GM21367 (cell line): ENCODE measurements at regions not wholly inside any gene's neighbourhood (a gene's known extent, or its start where the extent isn't known, plus 50 kb on each side); places are given as distances from the start of the nearest gene placed in this dataset.
"Not testable (repeated sequence)": the region's sequence is repeated elsewhere in the genome, so short reads cannot be mapped to it uniquely, and the experiment has no call there.

Source experiments
- ATAC-seq: cut with Tn5 transposase; IDR thresholded peaks from one replicate; pipeline ENCODE4 v1.9.1; 2021; ENCODE audit not compliant: unreplicated experiment

DNA sequence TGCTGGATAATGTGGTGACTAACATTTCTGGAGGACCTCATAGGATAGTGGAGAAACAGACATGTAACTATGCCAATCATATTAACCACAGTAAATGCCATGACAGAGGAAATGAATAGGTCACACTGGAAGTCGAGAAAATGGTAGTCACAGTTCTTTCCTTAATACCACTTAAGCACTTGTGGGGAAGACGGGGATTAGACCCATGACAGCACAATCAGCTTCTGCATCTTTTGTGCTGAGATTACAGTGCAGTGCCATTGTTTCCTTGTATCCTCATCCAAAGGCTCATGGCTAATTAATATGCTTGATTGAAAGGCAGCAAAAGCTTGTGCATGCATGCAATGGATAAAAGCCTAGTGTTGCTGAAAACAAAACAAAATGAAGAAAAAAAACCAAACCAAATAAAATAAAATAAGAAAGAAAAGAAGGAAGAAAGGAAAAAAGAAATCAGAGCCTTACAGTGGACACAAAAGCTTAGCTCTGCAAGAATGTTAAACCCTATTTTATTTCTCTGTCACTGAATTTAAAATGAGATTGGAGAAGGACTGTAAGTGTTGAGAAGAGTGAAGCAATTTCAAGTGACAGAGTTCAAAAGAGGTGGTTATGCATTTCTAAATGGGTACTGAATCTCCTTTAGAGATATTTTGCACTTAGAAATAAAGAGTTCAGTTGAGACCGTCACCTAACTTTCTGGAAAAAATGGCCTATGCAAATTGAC lies 1011.9 kb downstream of the CDH8 start:
- no peak for ATAC-seq

DNA sequence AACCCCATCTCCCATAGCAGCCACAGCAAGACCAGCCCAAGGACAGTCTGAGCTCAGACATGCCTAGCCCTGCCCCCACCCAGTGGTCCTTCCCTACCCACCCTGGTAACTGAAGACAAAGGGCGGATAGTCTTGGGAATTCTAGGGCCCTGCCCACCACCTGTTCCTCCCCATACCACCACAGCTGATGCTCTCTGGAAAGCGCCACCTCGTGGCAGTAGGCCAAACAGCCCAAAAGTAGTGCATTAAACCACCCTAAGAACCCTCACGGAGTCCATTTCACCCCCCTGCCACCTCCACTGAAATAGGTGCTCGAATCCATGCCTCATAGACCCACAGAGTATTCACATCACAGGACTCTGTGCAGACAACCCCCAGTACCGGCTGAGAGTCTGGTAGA lies 1021.4 kb downstream of the CDH8 start:
- ATAC-seq, result no peak

DNA sequence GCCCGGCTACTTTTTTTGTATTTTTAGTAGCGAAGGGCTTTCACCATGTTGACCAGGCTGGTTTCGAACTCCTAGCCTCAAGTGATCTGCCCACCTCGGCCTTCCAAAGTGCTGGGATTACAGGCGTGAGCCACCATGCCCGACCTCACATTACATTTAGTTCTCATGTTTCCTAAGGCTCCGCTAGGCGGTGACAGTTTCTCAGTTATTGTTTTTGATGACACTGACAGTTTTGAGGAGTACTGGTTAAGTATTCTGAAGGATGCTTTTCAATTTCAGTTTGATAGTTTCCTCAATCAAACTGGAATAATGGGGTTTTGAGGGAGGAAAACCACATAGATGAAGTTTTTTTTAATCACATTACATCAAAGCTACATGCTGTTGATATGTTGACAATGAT lies 1028.5 kb downstream of the CDH8 start:
- ATAC-seq, result no peak

DNA sequence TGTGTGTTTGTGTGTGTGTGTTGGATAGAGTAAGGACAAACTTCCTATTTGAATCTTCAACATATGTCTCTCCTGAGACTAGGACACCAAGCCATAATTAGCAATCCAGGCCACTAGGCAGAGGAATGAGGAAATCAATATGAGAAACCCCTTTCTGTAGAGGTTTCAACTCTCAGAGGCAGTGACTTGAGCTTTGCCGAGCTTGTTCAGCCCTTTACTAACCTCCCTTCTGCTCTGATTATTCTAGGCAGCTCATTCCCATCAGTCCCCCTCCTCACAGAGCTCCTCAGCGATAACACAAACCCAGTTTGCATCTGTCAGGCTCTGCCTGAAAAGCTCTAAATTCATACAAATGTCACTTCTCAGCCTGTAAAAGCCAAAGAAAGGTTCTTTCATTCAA lies 1030.3 kb downstream of the CDH8 start:
- no peak for ATAC-seq

DNA sequence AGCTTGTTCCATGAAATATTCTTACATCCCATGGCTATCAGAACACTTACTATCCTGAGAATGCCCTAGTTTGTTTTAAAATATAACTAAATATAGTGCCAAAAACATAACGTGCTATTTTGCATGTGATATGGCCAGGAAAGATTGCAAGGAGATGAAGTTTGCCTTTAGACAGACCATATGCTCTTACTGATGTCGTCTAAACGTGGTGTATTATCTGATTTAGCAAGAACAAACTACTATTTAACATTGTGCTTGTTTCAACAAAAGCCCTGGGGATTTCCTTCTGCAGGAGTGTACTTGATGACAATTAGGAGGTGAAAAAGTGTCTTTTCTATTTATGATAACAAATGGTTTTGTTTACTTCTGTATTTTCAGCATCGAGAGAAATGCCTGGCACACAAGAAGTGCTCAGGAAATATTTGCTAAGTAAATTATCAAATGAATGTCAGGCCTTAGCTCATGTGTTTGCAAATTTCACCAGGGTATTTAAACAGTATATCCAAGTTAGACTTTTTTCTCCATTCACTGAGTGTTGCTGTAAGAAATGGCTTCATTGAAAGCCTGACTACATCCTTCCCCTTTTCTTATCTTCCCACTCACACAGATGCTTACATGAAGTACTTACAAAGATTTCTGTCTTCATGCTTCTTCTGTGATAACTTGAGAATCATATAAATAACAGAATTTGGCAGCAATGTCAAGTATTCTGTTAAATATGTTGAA lies 1033.6 kb downstream of the CDH8 start:
- no peak for ATAC-seq

DNA sequence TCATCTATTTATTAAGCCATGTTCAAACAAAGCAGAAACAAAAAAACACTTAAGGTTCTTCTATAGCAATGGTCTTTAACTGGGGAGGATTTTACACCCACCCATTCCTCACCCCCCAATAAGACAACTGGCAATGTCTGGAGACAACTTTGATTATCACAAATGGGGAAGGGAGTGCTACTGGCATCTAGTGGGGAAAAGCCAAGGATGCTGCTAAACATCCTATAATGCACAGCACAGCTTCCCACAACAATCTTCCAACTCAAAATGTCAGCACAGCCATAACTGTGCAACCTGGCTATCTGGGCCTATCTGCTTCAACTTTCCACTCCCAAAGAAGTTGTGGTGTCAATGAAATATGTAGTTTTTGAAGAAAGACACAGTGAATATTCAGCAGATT lies 1044.4 kb downstream of the CDH8 start:
- ATAC-seq, result no peak

DNA sequence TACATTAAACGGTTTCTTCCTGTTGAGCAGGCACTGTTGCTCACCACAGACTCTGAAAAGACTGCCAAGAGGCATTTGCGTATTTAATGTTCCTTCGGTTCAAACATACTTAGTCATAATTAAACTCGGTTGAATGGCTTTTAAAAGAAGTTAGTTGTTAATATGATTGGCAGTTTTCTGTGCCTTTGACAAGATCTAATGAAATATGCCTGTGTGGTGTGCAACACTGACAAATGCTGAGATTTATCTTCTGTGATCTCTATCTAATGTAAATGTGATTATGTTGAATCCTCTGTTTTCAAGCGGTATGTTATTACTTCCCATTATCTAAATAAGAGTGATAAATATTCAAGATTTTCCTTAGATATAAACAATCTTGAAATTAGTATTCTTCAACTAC lies 1046.6 kb downstream of the CDH8 start:
- ATAC-seq, result no peak

DNA sequence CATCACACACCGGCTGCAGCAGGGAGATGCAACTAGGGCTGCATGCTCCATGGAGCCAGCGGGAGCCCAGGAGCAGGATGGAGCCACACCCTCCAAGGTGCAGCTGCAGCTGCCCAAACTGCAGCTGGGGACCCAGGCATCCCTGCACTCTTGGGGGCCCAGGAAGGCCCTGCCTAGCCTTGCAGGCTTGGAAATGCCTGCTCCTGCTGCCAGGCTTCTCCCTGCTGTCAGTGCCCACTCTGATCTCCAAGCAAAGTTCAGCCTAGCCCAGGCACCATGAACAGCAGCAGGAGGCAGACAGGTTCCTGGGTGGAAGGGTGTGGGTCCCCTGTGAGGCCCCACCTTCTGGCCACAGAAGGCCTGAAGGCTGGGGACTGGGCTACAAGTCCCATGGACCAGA lies 1057.1 kb downstream of the CDH8 start:
- no peak for ATAC-seq

DNA sequence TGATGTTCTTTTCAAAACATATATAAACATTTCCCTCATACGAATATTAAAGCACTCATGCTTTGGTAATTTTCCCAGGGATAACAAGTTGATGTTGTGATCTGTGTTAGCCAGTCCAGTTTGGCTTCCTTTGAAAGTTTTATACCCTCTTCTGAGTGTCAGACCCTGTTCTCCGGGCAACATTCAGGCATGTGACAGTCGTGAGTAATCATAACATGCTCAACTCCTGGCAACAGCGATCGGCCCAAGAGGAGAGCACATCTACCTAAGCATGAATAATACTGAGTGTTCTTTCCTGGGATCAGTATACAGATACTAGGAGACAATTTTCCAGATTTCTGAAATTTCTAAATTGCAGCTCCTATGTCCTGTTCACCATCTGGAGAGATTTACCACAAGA lies 1086.4 kb downstream of the CDH8 start:
- no peak for ATAC-seq

DNA sequence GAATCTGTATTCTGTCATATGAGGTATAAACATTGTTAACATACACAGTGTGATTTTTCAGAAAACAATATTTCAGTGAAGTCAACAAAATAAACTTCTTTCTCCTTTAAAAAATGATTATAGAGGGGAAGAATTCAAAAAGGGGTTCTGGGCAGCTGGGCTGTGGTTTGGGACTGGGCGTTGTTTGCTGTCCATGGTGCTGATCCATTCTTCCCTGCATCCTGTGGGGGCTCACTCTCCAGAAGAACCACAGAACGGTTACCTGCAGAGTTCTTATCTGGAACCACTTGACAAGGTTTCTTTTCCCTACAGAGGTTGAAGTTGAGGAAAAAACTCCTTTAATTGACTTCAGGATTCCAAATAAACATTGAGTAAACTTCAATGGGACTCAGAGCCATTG lies 1091.0 kb downstream of the CDH8 start:
- ATAC-seq, result no peak

DNA sequence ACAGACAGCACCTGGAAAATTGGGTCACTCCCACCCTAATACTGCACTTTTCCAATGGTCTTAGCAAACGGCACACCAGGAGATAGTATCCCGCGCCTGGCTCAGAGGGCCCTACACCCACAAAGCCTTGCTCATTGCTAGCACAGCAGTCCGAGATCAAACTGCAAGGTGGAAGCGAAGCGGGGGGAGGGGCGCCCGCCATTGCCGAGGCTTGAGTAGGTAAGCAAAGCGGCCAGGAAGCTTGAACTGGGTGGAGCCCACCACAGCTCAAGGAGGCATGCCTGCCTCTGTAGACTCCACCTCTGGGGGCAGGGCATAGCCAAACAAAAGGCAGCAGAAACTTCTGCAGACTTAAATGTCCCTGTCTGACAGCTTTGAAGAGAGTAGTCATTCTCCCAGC lies 1100.0 kb downstream of the CDH8 start:
- ATAC-seq, result not testable (repeated sequence)

DNA sequence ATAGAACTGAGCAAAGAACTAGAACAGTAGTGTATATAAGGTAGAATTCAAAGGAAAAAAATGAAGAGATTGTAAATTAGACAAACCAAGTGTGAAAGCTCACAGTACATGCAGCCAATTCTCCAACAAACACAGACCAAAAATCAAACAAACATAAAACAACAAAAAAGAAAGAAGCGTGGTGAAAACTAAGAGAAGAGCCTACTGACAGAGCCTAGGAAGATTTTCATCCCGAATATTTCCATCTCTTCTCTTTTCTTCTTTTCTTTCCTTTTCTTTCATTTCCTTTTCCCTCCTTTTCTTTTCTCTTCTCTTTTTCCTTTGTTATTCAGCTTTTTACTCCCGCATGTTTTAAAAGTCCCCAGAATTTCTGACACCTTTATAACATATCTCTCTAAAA lies 1103.6 kb downstream of the CDH8 start:
- ATAC-seq, result no peak

DNA sequence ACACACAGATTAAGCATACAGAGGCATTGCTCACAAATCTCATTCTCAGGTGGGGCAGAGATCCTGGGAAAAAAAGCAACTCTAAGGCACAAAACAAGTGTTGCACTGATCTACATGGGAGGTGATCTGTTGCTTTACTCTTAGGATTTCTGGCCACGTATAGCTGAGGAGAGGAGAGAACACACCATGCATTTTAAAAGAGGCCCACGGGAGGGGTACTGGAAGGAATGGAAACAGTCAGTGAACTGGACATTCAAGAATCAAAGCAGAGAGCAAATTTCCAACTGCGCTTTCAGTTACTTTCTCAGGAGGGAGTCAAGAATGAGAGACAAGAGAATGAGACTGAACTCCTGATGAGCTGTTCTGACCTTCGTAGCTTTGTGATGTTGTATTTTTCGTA lies 1105.9 kb downstream of the CDH8 start:
- ATAC-seq, result no peak

DNA sequence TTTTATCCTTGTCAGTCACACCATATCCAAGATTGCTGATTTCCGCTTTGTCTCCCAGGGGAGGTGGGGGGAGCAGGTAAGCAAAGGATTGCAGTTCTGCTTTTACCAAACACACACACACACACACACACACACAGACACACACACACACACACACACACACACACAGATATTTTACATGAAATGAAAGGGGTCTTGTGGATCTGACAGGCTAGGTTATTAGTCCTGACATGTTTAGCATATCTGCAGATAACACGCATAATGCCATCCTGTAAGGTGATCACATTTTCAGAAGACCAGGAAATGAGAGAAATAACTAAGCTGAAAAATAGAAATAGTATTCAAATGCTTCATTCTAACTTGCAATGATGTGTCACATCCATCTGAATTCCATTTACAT lies 1113.3 kb downstream of the CDH8 start:
- no peak for ATAC-seq

DNA sequence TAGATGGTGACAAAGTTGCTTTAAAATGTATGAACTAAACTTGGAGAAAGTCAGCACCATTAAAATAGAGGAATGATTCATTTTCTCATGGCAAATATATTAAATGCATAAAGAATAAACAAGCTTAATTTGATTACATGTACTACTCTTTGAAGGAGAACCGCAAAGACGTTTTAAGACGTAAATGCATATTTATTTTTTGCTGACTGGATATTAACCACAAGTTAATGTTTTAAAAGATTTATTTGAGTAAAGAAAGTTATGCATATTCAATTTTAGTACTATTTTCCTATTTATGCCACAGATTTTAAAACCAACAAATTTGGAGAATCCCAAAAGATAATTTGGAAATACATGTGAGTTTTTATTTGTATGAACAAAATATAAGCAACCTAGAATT lies 1121.9 kb downstream of the CDH8 start:
- ATAC-seq, result no peak

DNA sequence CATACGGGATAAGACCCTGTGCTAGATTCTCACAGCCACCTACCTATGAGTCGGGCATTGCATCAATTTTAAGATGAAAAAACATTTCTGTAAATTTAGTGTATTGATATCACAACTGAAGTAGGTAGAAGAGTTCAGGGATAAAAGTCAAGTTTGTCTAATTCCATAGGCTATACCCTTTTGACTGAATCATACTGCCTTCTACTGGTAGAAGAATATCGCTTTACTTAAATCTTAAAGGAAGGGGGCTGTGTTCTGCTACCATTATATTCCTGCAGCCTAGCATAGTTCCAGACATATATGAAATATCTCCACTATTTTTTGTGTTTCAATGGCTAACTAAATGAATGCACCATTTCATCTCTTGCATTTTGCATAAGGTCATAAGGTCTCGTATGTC lies 1128.6 kb downstream of the CDH8 start:
- no peak for ATAC-seq

DNA sequence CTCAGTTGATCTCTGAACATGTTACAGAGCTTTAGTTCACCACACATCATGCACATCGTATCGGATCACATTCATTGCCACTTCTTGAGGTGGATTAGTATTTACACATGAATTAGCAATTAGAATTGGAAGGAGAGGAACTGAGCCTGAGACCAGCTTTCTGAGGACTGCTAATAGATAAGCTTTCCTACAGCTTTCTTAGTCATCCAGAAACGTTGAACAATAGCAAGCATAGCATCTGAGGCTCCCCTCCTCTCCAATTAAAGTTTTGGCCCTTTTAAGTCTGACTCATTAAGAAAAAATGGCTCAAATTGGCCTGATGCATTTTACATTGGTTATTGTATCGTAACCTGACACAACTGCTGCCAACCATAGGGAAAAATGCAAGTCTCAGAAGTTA lies 1130.4 kb downstream of the CDH8 start:
- ATAC-seq, result no peak

DNA sequence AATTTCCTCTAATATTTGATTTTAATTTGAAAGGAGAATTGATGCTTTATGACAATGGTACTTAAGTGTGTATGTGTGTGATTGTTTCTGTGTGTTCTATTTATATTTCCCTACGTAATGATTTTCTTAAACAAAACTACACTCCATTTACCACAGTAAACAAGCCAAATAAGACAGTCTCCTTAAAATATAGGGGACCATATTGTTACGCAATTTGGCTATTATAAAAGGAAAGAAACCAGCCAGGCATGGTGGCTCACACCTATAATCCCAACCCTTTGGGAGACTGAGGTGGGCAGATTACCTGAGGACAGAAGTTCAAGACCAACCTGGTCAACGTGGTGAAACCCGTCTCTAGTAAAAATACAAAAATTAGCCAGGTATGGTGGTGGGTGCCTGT lies 1134.1 kb downstream of the CDH8 start:
- ATAC-seq, result no peak

DNA sequence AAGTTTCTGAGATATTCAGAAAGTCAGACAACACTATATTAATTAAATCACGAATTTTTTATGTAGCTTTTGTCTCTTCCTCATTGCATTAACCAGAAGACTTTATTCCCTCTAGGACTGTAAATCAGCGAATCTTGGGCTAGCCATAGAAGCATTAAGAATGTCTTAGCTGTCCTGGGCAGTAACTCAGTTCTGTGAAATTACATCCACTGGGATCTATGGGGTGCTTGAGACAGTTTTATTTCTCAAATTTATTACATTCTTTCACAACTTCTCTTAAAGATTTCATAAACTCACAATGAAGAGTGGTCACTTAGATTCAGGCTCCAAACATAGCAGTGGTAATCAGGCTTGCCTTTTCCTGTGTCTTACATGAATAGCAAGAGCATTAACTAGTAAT lies 1153.4 kb downstream of the CDH8 start:
- no peak for ATAC-seq

DNA sequence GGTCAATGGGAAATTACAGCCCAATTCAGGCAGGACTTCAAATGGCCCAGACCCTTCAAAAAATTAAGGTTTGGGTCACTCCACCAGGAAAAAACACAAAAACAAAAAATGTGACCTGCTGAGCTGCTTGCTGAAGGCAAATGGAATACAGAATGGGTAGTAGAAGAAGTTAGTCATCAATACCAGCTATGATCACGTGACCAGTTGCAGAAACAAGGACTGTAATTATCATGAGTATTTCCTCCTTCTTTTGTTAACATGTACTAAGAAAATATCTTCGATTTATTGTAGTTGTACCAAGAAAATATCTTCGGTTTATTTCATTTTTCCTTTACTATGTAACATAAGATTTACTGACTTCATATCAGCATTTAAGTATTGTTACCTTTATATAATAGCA lies 1183.6 kb downstream of the CDH8 start:
- no peak for ATAC-seq

DNA sequence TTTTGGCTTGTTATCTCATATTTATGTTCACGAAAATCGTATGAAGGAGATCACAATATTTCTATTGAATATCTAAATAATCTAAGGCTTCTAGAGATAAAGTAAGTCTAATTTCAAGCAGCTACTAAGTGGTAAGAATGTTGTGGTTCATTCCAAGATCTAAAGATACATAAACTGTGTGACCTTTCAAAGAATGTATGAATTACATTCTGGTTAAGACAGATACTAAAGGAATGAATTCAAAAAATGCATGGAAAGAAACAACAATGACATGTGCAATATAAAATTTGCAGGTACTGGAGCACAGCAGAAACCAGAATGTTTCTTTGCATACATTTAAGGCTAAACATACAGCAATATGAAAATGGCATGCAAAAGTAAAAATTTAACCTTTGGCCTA lies 1214.6 kb downstream of the CDH8 start:
- ATAC-seq, result no peak

DNA sequence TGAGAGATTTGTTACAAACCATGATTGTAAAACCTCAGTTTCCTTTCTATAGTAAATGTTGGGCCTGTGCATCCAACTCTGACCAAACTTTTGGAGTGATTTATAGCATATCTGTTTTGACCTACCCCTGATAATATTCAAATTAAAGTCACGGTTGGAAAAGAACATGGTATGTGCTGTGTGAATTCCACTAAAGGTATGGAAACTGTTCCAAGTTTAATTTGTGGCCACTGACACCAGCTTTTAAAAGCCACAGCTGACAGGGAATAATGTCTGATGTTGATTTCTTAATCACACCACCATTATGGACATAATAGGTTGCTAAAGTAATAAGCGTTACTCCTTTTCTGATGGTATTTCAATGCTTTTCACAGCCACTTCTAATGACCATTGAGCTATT lies 1215.9 kb downstream of the CDH8 start:
- no peak for ATAC-seq

DNA sequence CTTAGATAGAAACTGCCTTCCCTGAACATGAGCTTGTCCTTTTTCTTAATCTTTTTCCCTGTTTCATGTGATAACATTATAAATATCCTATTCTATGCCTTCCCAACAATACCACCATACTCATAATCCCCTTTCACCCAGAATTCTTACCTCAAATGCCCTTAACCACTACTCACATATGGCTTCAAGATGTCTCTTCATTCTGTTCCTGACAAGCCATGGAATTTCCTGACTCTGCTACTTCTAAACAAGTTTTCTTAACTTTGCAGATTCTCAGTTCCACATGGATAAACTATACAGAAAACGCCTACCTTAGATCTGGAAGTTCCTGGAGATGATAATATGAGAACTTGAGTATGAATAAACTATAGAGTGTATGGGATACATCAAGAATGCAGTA lies 1217.8 kb downstream of the CDH8 start:
- ATAC-seq, result no peak
